HG03571 (cell line): ENCODE measurements at regions not wholly inside any gene's neighbourhood (a gene's known extent, or its start where the extent isn't known, plus 50 kb on each side); places are given as distances from the start of the nearest gene placed in this dataset.

ENCODE experiments used
- ATAC-seq: cut with Tn5 transposase; IDR thresholded peaks from one replicate; pipeline ENCODE4 v1.9.1; 2021; ENCODE audit not compliant: unreplicated experiment

GRCh38 chr6:15845492-15845891 is 182.7 kb upstream of the DTNBP1 start:
- ATAC-seq, result no peak

GRCh38 chr6:15843764-15844163 is 180.9 kb upstream of the DTNBP1 start:
- ATAC-seq, result no peak

GRCh38 chr6:15843226-15843625 is 180.4 kb upstream of the DTNBP1 start:
- ATAC-seq, result no peak

GRCh38 chr6:15842727-15843117 is 179.9 kb upstream of the DTNBP1 start:
- no peak for ATAC-seq

GRCh38 chr6:15841937-15842726 is 179.3 kb upstream of the DTNBP1 start:
- ATAC-seq, result no peak

- ATAC-seq, result no peak
Measured at GRCh38 chr6:15839969-15840541, 177.2 kb upstream of the DTNBP1 start.

- no peak for ATAC-seq
Measured at GRCh38 chr6:15837205-15837604, 174.4 kb upstream of the DTNBP1 start.

GRCh38 chr6:15832841-15833240 is 170.0 kb upstream of the DTNBP1 start:
- no peak for ATAC-seq

- ATAC-seq, result no peak
Measured at GRCh38 chr6:15829156-15829555, 166.3 kb upstream of the DTNBP1 start.

- ATAC-seq, result no peak
Measured at GRCh38 chr6:15827496-15828255, 164.8 kb upstream of the DTNBP1 start.

GRCh38 chr6:15826814-15827318 is 164.0 kb upstream of the DTNBP1 start:
- no peak for ATAC-seq

- no peak for ATAC-seq
Measured at GRCh38 chr6:15825332-15825930, 162.6 kb upstream of the DTNBP1 start.

GRCh38 chr6:15824811-15825210 is 162.0 kb upstream of the DTNBP1 start:
- no peak for ATAC-seq

- peak; percentile 52 for ATAC-seq
Measured at GRCh38 chr6:15823838-15824414, 161.1 kb upstream of the DTNBP1 start.

GRCh38 chr6:15822835-15823234 is 160.0 kb upstream of the DTNBP1 start:
- ATAC-seq, result no peak

- ATAC-seq, result no peak
Measured at GRCh38 chr6:15819841-15820240, 157.0 kb upstream of the DTNBP1 start.

GRCh38 chr6:15819226-15819625 is 156.4 kb upstream of the DTNBP1 start:
- ATAC-seq, result no peak

GRCh38 chr6:15818491-15818890 is 155.7 kb upstream of the DTNBP1 start:
- ATAC-seq, result no peak

- no peak for ATAC-seq
Measured at GRCh38 chr6:15818044-15818443, 155.2 kb upstream of the DTNBP1 start.

GRCh38 chr6:15817100-15817499 is 154.3 kb upstream of the DTNBP1 start:
- ATAC-seq, result no peak

- no peak for ATAC-seq
Measured at GRCh38 chr6:15816661-15817060, 153.8 kb upstream of the DTNBP1 start.
